C4-2B (cell line): ENCODE measurements at regions not wholly inside any gene's neighbourhood (a gene's known extent, or its start where the extent isn't known, plus 50 kb on each side); places are given as distances from the start of the nearest gene placed in this dataset.

Experiments
- ZFX ChIP-seq: fragments of 450-650 bp; IDR thresholded peaks from 2 replicates; pipeline ENCODE4 v1.6.1; 2017
- TF ChIP-seq, protein P1 (sequence below): fragments of 450-650 bp; conservative IDR thresholded peaks from 2 replicates; pipeline ENCODE4 v1.5.1; 2017; ENCODE audit warnings: mild to moderate bottlenecking

GRCh38 chr9:108724652-108725051 is 131.1 kb downstream of the ACTL7B start:
- TF ChIP-seq, protein P1, sequence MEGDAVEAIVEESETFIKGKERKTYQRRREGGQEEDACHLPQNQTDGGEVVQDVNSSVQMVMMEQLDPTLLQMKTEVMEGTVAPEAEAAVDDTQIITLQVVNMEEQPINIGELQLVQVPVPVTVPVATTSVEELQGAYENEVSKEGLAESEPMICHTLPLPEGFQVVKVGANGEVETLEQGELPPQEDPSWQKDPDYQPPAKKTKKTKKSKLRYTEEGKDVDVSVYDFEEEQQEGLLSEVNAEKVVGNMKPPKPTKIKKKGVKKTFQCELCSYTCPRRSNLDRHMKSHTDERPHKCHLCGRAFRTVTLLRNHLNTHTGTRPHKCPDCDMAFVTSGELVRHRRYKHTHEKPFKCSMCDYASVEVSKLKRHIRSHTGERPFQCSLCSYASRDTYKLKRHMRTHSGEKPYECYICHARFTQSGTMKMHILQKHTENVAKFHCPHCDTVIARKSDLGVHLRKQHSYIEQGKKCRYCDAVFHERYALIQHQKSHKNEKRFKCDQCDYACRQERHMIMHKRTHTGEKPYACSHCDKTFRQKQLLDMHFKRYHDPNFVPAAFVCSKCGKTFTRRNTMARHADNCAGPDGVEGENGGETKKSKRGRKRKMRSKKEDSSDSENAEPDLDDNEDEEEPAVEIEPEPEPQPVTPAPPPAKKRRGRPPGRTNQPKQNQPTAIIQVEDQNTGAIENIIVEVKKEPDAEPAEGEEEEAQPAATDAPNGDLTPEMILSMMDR = no peak
- TF ChIP-seq ZFX = no peak
